CD4-positive, CD25-positive, alpha-beta regulatory T cell (primary cell): ENCODE measurements at regions not wholly inside any gene's neighbourhood (a gene's known extent, or its start where the extent isn't known, plus 50 kb on each side); places are given as distances from the start of the nearest gene placed in this dataset.

Experiments used
- ATAC-seq, 2 donors: fragments of 150-1000 bp; cut with Tn5 transposase; one replicate each; pipeline ENCODE4 v1.10.0; 2021; ENCODE audit warnings: low read depth in 2 of 2, moderate number of reproducible peaks in 2 of 2, moderate library complexity in 1 of 2
- DNase-seq, 3 donors: peaks; one replicate each; pipeline versions ENCODE4 v3.0.0 to v3.0.0-alpha.2; 2012 to 2022; ENCODE audit warnings: mixed read lengths in 1 of 3
- H3K27ac ChIP-seq: one replicate; pipeline ENCODE4 v1.7.0; 2013; ENCODE audit warnings: mild to moderate bottlenecking, low read length; ENCODE audit not compliant: insufficient read depth, poor library complexity, severe bottlenecking
- H3K27me3 ChIP-seq: one replicate; pipeline ENCODE4 v1.7.0; 2013; ENCODE audit warnings: low read length; ENCODE audit not compliant: control insufficient read depth, insufficient read depth
- H3K36me3 ChIP-seq: one replicate; pipeline ENCODE4 v1.7.0; 2013; ENCODE audit warnings: mild to moderate bottlenecking, low read length, moderate library complexity; ENCODE audit not compliant: control insufficient read depth, insufficient read depth
- H3K4me1 ChIP-seq: 2 replicates; pipeline ENCODE4 v1.7.0; 2013; ENCODE audit warnings: mild to moderate bottlenecking, low read length; ENCODE audit not compliant: insufficient read depth, control insufficient read depth, poor library complexity, severe bottlenecking
- H3K4me3 ChIP-seq: one replicate; pipeline ENCODE4 v1.7.0; 2013; ENCODE audit warnings: low read depth, mild to moderate bottlenecking, low read length, moderate library complexity
- H3K9me3 ChIP-seq, 2 experiments: 1 replicate in 1 of 2; 2 replicates in 1 of 2; pipeline ENCODE4 v1.7.0; 2013; ENCODE audit warnings: low read length in 2 of 2, mild to moderate bottlenecking in 1 of 2, moderate library complexity in 1 of 2; ENCODE audit not compliant: control insufficient read depth in 2 of 2
- H3K27ac Mint-ChIP-seq, 3 donors: one replicate each; pipeline ENCODE4 v1.8.0; 2020 to 2022; ENCODE audit warnings: mild to moderate bottlenecking in 3 of 3, mixed read lengths in 3 of 3, moderate library complexity in 2 of 3
- H3K27me3 Mint-ChIP-seq: one replicate; pipeline ENCODE4 v1.8.0; 2022; ENCODE audit warnings: mild to moderate bottlenecking, mixed read lengths
- H3K36me3 Mint-ChIP-seq: one replicate; pipeline ENCODE4 v1.8.0; 2020; ENCODE audit warnings: mixed read lengths
- H3K4me1 Mint-ChIP-seq, 4 donors: one replicate each; pipeline ENCODE4 v1.8.0; 2020 to 2022; ENCODE audit warnings: mixed read lengths in 4 of 4, mild to moderate bottlenecking in 1 of 4
- H3K4me3 Mint-ChIP-seq, 4 donors: one replicate each; pipeline ENCODE4 v1.8.0; 2020 to 2022; ENCODE audit warnings: mild to moderate bottlenecking in 4 of 4, mixed read lengths in 4 of 4, moderate library complexity in 3 of 4
- H3K9me3 Mint-ChIP-seq, 7 donors: one replicate each; pipeline ENCODE4 v1.8.0; 2020 to 2022; ENCODE audit warnings: mixed read lengths in 7 of 7, mild to moderate bottlenecking in 3 of 7, moderate library complexity in 2 of 7

GRCh38 chr7:113986216-113986615 lies 67.4 kb upstream of the PPP1R3A start:
- Histone ChIP-seq H3K9me3 (no peaks in the 10 kb centered on the region), H3K4me3 (no peak overlapping the region), H3K27me3 (no peaks in the 10 kb centered on the region), H3K4me1 (no peaks in the 10 kb centered on the region), H3K27ac (no peak overlapping the region), H3K36me3 (no peaks in the 10 kb centered on the region)
- DNase-seq (no peak), ATAC-seq (no peak)
- Mint-ChIP-seq H3K4me1 (no peaks in the 10 kb centered on the region), H3K27me3 (peaks cover 6% of the 10 kb centered on the region), H3K9me3 (peaks cover 0 to 5% (median 0%) of the 10 kb centered on the region in 7 donors), H3K4me3 (no peak overlapping the region), H3K27ac (no peak overlapping the region), H3K36me3 (no peaks in the 10 kb centered on the region)

GRCh38 chr7:113976508-113976907 lies 57.7 kb upstream of the PPP1R3A start:
- Histone ChIP-seq H3K4me1 (no peaks in the 10 kb centered on the region), H3K27me3 (no peaks in the 10 kb centered on the region), H3K4me3 (no peak overlapping the region), H3K9me3 (no peaks in the 10 kb centered on the region), H3K36me3 (no peaks in the 10 kb centered on the region), H3K27ac (no peak overlapping the region)
- no peaks in the 10 kb centered on the region for H3K36me3 Mint-ChIP-seq
- H3K9me3 Mint-ChIP-seq, result peaks cover 0 to 3% (median 2%) of the 10 kb centered on the region in 7 donors
- H3K4me3 Mint-ChIP-seq, result no peak overlapping the region
- H3K27ac Mint-ChIP-seq, result no peak overlapping the region
- H3K27me3 Mint-ChIP-seq, result no peaks in the 10 kb centered on the region
- no peak for DNase-seq
- ATAC-seq, result no peak
- H3K4me1 Mint-ChIP-seq, result no peaks in the 10 kb centered on the region

GRCh38 chr7:113968713-113969112 lies 49.9 kb upstream of the PPP1R3A start:
- no peaks in the 10 kb centered on the region for H3K36me3 ChIP-seq

More at GRCh38 chr7:113968713-113969112, 49.9 kb upstream of the PPP1R3A start:
- H3K4me3 ChIP-seq, result no peak overlapping the region
- H3K27ac ChIP-seq, result no peak overlapping the region
- Mint-ChIP-seq H3K27me3 (no peaks in the 10 kb centered on the region), H3K27ac (no peak overlapping the region), H3K9me3 (peaks cover 0 to 3% (median 0%) of the 10 kb centered on the region in 7 donors), H3K4me1 (no peaks in the 10 kb centered on the region), H3K4me3 (no peak overlapping the region), H3K36me3 (no peaks in the 10 kb centered on the region)
- H3K27me3 ChIP-seq, result no peaks in the 10 kb centered on the region
- DNase-seq (no peak), ATAC-seq (no peak)
- H3K4me1 ChIP-seq, result no peaks in the 10 kb centered on the region
- no peaks in the 10 kb centered on the region for H3K9me3 ChIP-seq
